ENCODE measurements at regions not wholly inside any gene's neighbourhood (a gene's known extent, or its start where the extent isn't known, plus 50 kb on each side); places are given as distances from the start of the nearest gene placed in this dataset.

DNA sequence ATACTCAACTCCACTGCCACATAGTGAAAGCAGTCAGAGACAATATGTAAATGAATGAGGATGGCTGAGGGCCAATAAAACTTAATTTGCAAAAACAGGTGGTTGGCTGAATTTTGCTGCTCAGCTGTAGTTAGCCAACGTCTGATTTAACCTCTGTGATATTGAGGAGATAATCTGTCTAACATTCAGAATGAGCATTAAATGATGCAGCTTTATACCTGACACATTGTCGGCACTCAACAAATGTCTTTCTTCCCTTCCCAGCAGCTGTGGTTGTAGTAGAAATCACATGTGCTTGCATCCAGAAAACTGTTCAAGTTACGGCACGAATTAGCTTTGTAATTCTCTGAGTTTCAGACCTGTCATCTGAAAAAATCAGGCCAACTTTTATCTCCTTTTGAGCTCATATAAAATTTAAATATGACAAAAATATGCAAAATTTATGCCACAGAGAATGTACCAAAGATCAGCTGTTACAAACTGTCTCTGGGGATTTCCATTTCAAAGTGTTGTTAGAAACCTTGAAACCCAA is 1239.7 kb downstream of the GATA3 start:
- TF ChIP-seq, protein P1, sequence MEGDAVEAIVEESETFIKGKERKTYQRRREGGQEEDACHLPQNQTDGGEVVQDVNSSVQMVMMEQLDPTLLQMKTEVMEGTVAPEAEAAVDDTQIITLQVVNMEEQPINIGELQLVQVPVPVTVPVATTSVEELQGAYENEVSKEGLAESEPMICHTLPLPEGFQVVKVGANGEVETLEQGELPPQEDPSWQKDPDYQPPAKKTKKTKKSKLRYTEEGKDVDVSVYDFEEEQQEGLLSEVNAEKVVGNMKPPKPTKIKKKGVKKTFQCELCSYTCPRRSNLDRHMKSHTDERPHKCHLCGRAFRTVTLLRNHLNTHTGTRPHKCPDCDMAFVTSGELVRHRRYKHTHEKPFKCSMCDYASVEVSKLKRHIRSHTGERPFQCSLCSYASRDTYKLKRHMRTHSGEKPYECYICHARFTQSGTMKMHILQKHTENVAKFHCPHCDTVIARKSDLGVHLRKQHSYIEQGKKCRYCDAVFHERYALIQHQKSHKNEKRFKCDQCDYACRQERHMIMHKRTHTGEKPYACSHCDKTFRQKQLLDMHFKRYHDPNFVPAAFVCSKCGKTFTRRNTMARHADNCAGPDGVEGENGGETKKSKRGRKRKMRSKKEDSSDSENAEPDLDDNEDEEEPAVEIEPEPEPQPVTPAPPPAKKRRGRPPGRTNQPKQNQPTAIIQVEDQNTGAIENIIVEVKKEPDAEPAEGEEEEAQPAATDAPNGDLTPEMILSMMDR (IDR thresholded peaks at IDR 0.05; ENCODE audit: poor library complexity): no peak
- TF ChIP-seq EZH2phosphoT487 (IDR thresholded peaks at IDR 0.05; ENCODE audit: low read depth, severe bottlenecking, unreplicated experiment): no peak
